ENCODE measurements at regions not wholly inside any gene's neighbourhood (a gene's known extent, or its start where the extent isn't known, plus 50 kb on each side); places are given as distances from the start of the nearest gene placed in this dataset.

DNA sequence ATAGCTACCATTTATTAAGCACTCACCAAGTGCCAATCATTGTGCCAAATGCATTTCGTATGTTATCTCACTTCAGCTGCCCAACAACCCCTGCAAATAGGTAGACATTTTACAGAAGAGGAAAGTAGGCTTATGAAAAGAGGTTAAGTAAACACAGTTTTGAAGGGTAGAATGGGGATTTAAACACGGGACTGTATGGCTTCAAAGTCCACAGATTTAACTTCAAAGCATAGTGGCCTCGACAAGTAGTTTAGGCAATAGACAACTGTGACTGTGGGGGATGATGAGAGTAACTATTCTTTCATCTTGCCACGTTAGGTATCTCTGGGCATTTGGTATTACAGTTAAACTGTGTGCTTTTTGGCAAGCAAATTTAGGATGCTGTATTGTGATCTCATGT lies 266.8 kb upstream of the SRRM4 start:
- TF ChIP-seq, protein P1, sequence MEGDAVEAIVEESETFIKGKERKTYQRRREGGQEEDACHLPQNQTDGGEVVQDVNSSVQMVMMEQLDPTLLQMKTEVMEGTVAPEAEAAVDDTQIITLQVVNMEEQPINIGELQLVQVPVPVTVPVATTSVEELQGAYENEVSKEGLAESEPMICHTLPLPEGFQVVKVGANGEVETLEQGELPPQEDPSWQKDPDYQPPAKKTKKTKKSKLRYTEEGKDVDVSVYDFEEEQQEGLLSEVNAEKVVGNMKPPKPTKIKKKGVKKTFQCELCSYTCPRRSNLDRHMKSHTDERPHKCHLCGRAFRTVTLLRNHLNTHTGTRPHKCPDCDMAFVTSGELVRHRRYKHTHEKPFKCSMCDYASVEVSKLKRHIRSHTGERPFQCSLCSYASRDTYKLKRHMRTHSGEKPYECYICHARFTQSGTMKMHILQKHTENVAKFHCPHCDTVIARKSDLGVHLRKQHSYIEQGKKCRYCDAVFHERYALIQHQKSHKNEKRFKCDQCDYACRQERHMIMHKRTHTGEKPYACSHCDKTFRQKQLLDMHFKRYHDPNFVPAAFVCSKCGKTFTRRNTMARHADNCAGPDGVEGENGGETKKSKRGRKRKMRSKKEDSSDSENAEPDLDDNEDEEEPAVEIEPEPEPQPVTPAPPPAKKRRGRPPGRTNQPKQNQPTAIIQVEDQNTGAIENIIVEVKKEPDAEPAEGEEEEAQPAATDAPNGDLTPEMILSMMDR (IDR thresholded peaks at IDR 0.05; ENCODE audit: extremely low read depth, missing control alignments): no peak
- DNase-seq (ENCODE audit: low spot score): no peak

- no peak for DNase-seq (ENCODE audit: low spot score)
- TF ChIP-seq, protein P1 (IDR thresholded peaks at IDR 0.05; ENCODE audit: extremely low read depth, missing control alignments): no peak
Observed at GRCh38 chr12:118715647-118716046, 265.7 kb upstream of the SRRM4 start.

DNA sequence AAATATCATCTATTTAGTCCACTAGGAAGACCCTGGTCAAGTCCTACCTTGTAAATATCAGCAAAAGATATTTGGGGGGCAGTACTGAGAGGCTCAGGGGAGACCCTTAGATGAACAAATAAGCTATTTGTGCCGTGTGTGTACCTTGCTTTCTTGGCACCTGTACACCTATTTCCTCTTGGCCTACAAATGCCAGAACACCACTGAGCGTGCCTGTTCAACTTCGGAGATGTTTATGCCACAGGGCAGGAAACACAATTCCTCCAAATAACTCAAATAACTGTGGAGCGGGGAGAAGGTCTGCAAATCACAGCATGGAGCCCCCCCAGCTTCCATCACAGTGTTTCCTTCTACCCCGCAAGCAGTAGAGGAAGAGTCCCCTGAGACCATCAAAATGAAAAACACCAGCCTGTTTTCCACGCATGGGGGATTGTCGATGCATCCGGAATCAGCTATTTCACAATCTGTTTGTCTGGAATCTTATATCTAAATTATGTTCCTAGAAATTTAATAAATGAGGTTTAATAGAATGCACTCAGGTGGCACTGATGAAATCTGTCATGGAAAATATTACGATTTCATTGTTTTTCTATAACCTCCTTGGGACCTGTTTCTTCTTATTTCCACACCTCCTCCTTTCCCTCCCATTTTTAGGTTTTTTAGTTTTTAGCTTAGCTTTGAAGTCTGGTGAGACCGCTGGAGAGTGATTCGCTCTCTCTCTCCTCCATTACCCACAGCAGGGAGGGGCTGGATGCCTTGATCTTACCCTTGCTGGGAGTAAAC lies 254.0 kb upstream of the SRRM4 start:
- no peak for DNase-seq (ENCODE audit: low spot score)
- TF ChIP-seq, protein P1 (IDR thresholded peaks at IDR 0.05; ENCODE audit: extremely low read depth, missing control alignments): no peak

- no peak for DNase-seq (ENCODE audit: low spot score)
- TF ChIP-seq, protein P1 (IDR thresholded peaks at IDR 0.05; ENCODE audit: extremely low read depth, missing control alignments): no peak
Observed at GRCh38 chr12:118727979-118728366, 253.4 kb upstream of the SRRM4 start.

- DNase-seq (ENCODE audit: low spot score): no peak
- TF ChIP-seq, protein P1 (IDR thresholded peaks at IDR 0.05; ENCODE audit: extremely low read depth, missing control alignments): no peak
Observed at GRCh38 chr12:118734266-118734665, 247.1 kb upstream of the SRRM4 start.

GRCh38 chr12:118737985-118738540 lies 243.3 kb upstream of the SRRM4 start:
- no peak for DNase-seq (ENCODE audit: low spot score)
- TF ChIP-seq, protein P1 (IDR thresholded peaks at IDR 0.05; ENCODE audit: extremely low read depth, missing control alignments): no peak

- TF ChIP-seq, protein P1 (IDR thresholded peaks at IDR 0.05; ENCODE audit: extremely low read depth, missing control alignments): no peak
- no peak for DNase-seq (ENCODE audit: low spot score)
Observed at GRCh38 chr12:118741194-118741593, 240.1 kb upstream of the SRRM4 start.

All from GM20000 (cell line).